PFSK-1 (cell line): ENCODE measurements at regions not wholly inside any gene's neighbourhood (a gene's known extent, or its start where the extent isn't known, plus 50 kb on each side); places are given as distances from the start of the nearest gene placed in this dataset.

Experiments
- FOXP2 ChIP-seq: optimal IDR thresholded peaks from 2 replicates; pipeline ENCODE3; 2011; ENCODE audit warnings: borderline replicate concordance, control low read depth, inconsistent platforms; ENCODE audit not compliant: insufficient read depth; ENCODE audit errors: extremely low read length, extremely low read depth
- POLR2AphosphoS5 ChIP-seq: IDR thresholded peaks from 2 replicates; pipeline ENCODE4 v1.6.1; 2012; ENCODE audit warnings: low read depth, mild to moderate bottlenecking, control low read depth, low read length, moderate library complexity
- REST ChIP-seq, 2 experiments: IDR thresholded peaks; 2 replicates each; pipeline versions ENCODE4 v1.6.1 to v1.8.0; 2011 to 2012; ENCODE audit warnings: low read depth in 2 of 2, low read length in 2 of 2, control low read depth in 1 of 2, inconsistent platforms in 1 of 2, mild to moderate bottlenecking in 1 of 2, moderate library complexity in 1 of 2; ENCODE audit not compliant: insufficient read depth in 1 of 2
- SIN3A ChIP-seq: IDR thresholded peaks from 2 replicates; pipeline ENCODE4 v1.6.1; 2012; ENCODE audit warnings: mild to moderate bottlenecking, low read length, moderate library complexity, borderline replicate concordance; ENCODE audit not compliant: insufficient read depth
- TAF1 ChIP-seq: IDR thresholded peaks from 2 replicates; pipeline ENCODE4 v1.6.1; 2012; ENCODE audit warnings: low read length, control low read depth, borderline replicate concordance; ENCODE audit not compliant: insufficient read depth

- TF ChIP-seq SIN3A (no peak), FOXP2 (no peak), TAF1 (no peak), REST (IDR thresholded peaks at IDR 0.05; ENCODE audit: insufficient read depth in 1 of 2, low read depth in 2 of 2, low read length in 2 of 2) (no peak), POLR2AphosphoS5 (no peak)
Observed at GRCh38 chr13:80642641-80643040, 301.7 kb upstream of the SPRY2 start.

GRCh38 chr13:80633251-80633650 lies 292.3 kb upstream of the SPRY2 start:
- TF ChIP-seq POLR2AphosphoS5, result no peak
- no peak for TF ChIP-seq REST (IDR thresholded peaks at IDR 0.05; ENCODE audit: insufficient read depth in 1 of 2, low read depth in 2 of 2, low read length in 2 of 2)
- no peak for TF ChIP-seq SIN3A
- TF ChIP-seq FOXP2, result no peak
- TF ChIP-seq TAF1, result no peak

- TF ChIP-seq SIN3A (no peak), POLR2AphosphoS5 (no peak), TAF1 (no peak), FOXP2 (no peak), REST (IDR thresholded peaks at IDR 0.05; ENCODE audit: insufficient read depth in 1 of 2, low read depth in 2 of 2, low read length in 2 of 2) (no peak)
Observed at GRCh38 chr13:80630685-80631121, 289.8 kb upstream of the SPRY2 start.

GRCh38 chr13:80618781-80619180 lies 277.9 kb upstream of the SPRY2 start:
- TF ChIP-seq TAF1 (no peak), POLR2AphosphoS5 (no peak), REST (IDR thresholded peaks at IDR 0.05; ENCODE audit: insufficient read depth in 1 of 2, low read depth in 2 of 2, low read length in 2 of 2) (no peak), SIN3A (no peak), FOXP2 (no peak)

DNA sequence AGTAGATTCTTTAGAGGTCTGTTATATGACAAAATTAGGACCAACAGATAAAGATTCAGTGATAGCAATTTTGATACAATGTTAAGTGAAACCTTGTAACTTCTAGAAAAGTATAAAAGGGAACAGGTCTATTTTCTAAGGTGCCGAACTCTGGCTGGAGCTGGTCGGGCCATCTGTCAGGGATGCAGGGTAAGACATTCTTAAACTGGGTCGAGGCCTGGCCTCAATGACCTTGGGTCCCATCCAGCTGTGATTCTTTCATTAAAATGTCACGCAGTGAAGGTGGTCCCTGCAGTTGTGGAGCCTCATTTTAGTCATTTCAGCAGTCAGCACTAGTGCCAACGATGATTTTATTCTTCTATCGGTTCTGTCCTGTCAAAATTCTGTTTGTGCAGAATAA lies 271.9 kb upstream of the SPRY2 start:
- TF ChIP-seq SIN3A (no peak), FOXP2 (no peak), POLR2AphosphoS5 (no peak), TAF1 (no peak), REST (IDR thresholded peaks at IDR 0.05; ENCODE audit: insufficient read depth in 1 of 2, low read depth in 2 of 2, low read length in 2 of 2) (no peak)
